Pancreas (tissue), 10 donors: ENCODE measurements at regions not wholly inside any gene's neighbourhood (a gene's known extent, or its start where the extent isn't known, plus 50 kb on each side); places are given as distances from the start of the nearest gene placed in this dataset.
"Not testable (repeated sequence)": the region's sequence is repeated elsewhere in the genome, so short reads cannot be mapped to it uniquely, and the experiment has no call there.

Experiments used
- ATAC-seq, 4 donors: fragments of 200-7000 bp; cut with Tn5 transposase; one replicate each; pipeline versions ENCODE4 v1.8.0 to v1.9.1; 2020; ENCODE audit warnings: mild to moderate bottlenecking in 4 of 4, moderate library complexity in 4 of 4
- DNase-seq, 6 donors: peaks; one replicate each; pipeline ENCODE4 v3.0.0-alpha.2; 2020
- FAIRE-seq: peaks from 2 replicates; lab custom pipeline; 2012; peaks lifted over from hg19 to GRCh38; lab: Jason Lieb, UNC
- H3K27ac ChIP-seq, 4 donors: fragments of 200-600 bp; sonication (generic); 1 replicate in 3 of 4; 2 replicates in 1 of 4; pipeline versions ENCODE4 v1.5.0 to v1.8.0; 2020
- H3K27me3 ChIP-seq, 4 donors: fragments of 200-600 bp; one replicate each; pipeline ENCODE4 v1.8.0; 2021
- H3K36me3 ChIP-seq, 3 donors: fragments of 200-600 bp; sonication (generic) in 1 of 3; one replicate each; pipeline versions ENCODE4 v1.5.0 to v1.8.0; 2020 to 2021
- H3K4me1 ChIP-seq, 3 donors: fragments of 200-600 bp; one replicate each; pipeline ENCODE4 v1.8.0; 2021
- H3K4me3 ChIP-seq, 4 donors: fragments of 200-600 bp; sonication (generic) in 2 of 4; one replicate each; pipeline versions ENCODE4 v1.5.0 to v1.8.0; 2020 to 2021
- H3K9me3 ChIP-seq, 4 donors: fragments of 200-600 bp; one replicate each; pipeline ENCODE4 v1.8.0; 2021
- CTCF ChIP-seq, 4 donors: fragments of 200-600 bp; sonication (generic) in 3 of 4; IDR thresholded peaks; one replicate each; pipeline versions ENCODE4 v1.5.0 to v1.8.0; 2021; ENCODE audit warnings: antibody characterized with exemption in 4 of 4
- WGBS, 2 donors: extraction: QIAGEN DNeasy Blood & Tissue Kit; methylation state at CpG; one replicate each; pipeline ENCODE4 v1.1.7; 2013; 5-methylcytosine and 5-hydroxymethylcytosine counted together
- intact Hi-C, 3 donors: fragments of 100-400 bp; cut with DNase I; formaldehyde crosslinking; loops; one replicate each; pipeline versions ENCODE4 v1.11.1 to v1.14.2; 2022
- donor health status: healthy with polysubstance abuse.
- donor health status: DM: no; HTN: no; CAD: no; lungs with moderate emphysema.
- donor health status: DM: no; HTN: no; CAD: no.
- donor health status: control.
- donor health status: control.
- donor health status: Bipolar disorder and iron deficiency.
- donor health status: DM: yes; HTN: yes; CAD: no.
- donor health status: DM: no; HTN: no; CAD: no.
- donor health status: DM: no; HTN: no; CAD: no.
- donor health status: DM: yes; HTN: yes; CAD: no.

- no peaks in the 10 kb centered on the region for H3K4me1 ChIP-seq
- H3K4me3 ChIP-seq = no peak overlapping the region
- no peak for TF ChIP-seq CTCF (IDR thresholded peaks at IDR 0.05)
- ATAC-seq (no peak), FAIRE-seq (no peak), DNase-seq (no peak)
- intact Hi-C loops = no loop called here
- H3K27ac ChIP-seq = no peak overlapping the region
- H3K27me3 ChIP-seq = no peaks in the 10 kb centered on the region
- no peaks in the 10 kb centered on the region for H3K36me3 ChIP-seq
- 8 to 9% methylated on average over 3 of the region's 3 CpGs for WGBS, 2 donors
- no peaks in the 10 kb centered on the region for H3K9me3 ChIP-seq
Observed at GRCh38 chr5:105088102-105088501, 1525.5 kb upstream of the NUDT12 start.

- WGBS, 2 donors = 61 to 86% methylated on average over 1 of the region's 1 CpG
- no peak for TF ChIP-seq CTCF (IDR thresholded peaks at IDR 0.05)
- FAIRE-seq (no peak), ATAC-seq (no peak), DNase-seq (peak in 1 of 6 donors; percentile 26)
- no peaks in the 10 kb centered on the region for H3K36me3 ChIP-seq
- H3K4me3 ChIP-seq = no peak overlapping the region
- H3K9me3 ChIP-seq = no peaks in the 10 kb centered on the region
- no peaks in the 10 kb centered on the region for H3K4me1 ChIP-seq
- H3K27me3 ChIP-seq = no peaks in the 10 kb centered on the region
- intact Hi-C loops = no loop called here
- no peak overlapping the region for H3K27ac ChIP-seq
Observed at GRCh38 chr5:105057893-105058292, 1495.3 kb upstream of the NUDT12 start.

GRCh38 chr5:105057001-105057436, 1494.4 kb upstream of the NUDT12 start:
- FAIRE-seq = no peak
- Histone ChIP-seq H3K27ac (no peak overlapping the region), H3K4me3 (no peak overlapping the region), H3K9me3 (no peaks in the 10 kb centered on the region), H3K27me3 (no peaks in the 10 kb centered on the region), H3K36me3 (no peaks in the 10 kb centered on the region), H3K4me1 (no peaks in the 10 kb centered on the region)
- no peak for ATAC-seq
- no peak for TF ChIP-seq CTCF (IDR thresholded peaks at IDR 0.05)
- DNase-seq = peak in 1 of 6 donors; percentile 52
- intact Hi-C loops = no loop called here
- 68 to 70% methylated on average over 3 of the region's 3 CpGs for WGBS, 2 donors

- Histone ChIP-seq H3K27ac (no peak overlapping the region), H3K36me3 (no peaks in the 10 kb centered on the region), H3K4me1 (no peaks in the 10 kb centered on the region), H3K4me3 (no peak overlapping the region), H3K27me3 (no peaks in the 10 kb centered on the region), H3K9me3 (no peaks in the 10 kb centered on the region)
- WGBS, 2 donors = 43 to 59% methylated on average over 2 of the region's 2 CpGs
- ATAC-seq (no peak), DNase-seq (no peak), FAIRE-seq (no peak)
- intact Hi-C loops = no loop called here
- TF ChIP-seq CTCF (IDR thresholded peaks at IDR 0.05) = no peak
Observed at GRCh38 chr5:105054406-105054805, 1491.8 kb upstream of the NUDT12 start.

DNA sequence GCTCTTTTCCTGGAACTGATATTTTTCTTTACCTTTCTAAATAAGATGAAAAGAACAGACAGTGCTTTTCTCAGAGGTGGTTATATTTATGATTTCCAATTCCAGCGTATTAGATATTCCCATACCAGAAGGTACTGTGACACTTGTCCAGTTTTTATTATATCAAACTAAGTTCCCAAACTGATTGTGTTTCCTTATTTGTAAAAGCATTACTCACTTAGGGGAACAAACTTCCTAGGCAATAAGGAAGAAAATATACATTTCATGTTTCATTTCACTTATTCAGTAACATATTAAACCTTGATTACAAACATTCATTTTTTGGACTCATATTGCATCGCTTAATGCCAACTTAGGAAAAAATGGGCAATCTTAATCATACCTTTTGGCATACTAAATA, 1480.0 kb upstream of the NUDT12 start:
- intact Hi-C loops = no loop called here
- FAIRE-seq = peak; percentile 51
- TF ChIP-seq CTCF (IDR thresholded peaks at IDR 0.05) = no peak
- no peaks in the 10 kb centered on the region for H3K4me1 ChIP-seq
- no peaks in the 10 kb centered on the region for H3K36me3 ChIP-seq
- no peaks in the 10 kb centered on the region for H3K9me3 ChIP-seq
- no peak overlapping the region for H3K27ac ChIP-seq
- no peaks in the 10 kb centered on the region for H3K27me3 ChIP-seq
- no peak for DNase-seq
- WGBS, 2 donors = 70 to 78% methylated on average over 2 of the region's 2 CpGs
- no peak overlapping the region for H3K4me3 ChIP-seq
- ATAC-seq = no peak

DNA sequence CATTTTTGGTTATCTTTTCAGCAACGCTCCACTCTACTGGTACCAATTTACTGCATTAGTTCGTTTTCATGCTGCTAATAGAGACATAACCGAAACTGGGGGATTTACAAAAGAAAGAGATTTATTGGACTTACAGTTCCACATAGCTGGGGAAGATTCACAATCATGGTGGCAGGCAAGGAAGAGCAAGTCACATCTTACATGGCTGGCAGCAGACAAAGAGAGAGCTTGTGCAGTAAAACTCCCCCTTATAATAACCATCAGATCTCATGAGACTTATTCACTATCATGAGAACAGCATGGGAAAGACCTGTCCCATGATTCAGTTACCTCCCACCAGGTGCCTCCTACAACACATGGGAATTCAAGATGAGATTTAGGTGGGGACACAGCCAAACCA, 1474.2 kb upstream of the NUDT12 start:
- H3K27me3 ChIP-seq, H3K27ac ChIP-seq, H3K4me3 ChIP-seq, DNase-seq, H3K36me3 ChIP-seq, H3K9me3 ChIP-seq, FAIRE-seq, H3K4me1 ChIP-seq, intact Hi-C loops, ATAC-seq: not testable (repeated sequence)
- 64 to 79% methylated on average over 3 of the region's 3 CpGs for WGBS, 2 donors
